Sigmoid colon (tissue), 6 donors: ENCODE measurements at regions not wholly inside any gene's neighbourhood (a gene's known extent, or its start where the extent isn't known, plus 50 kb on each side); places are given as distances from the start of the nearest gene placed in this dataset.

Experiments used
- DNase-seq: peaks from one replicate; pipeline ENCODE4 v3.0.0-alpha.2; 2019
- H3K27ac ChIP-seq, 4 donors: fragments of 200-600 bp; sonication (generic); one replicate each; pipeline ENCODE4 v1.5.1; 2016 to 2019; ENCODE audit warnings: mild to moderate bottlenecking in 1 of 4
- H3K27me3 ChIP-seq, 3 donors: fragments of 200-600 bp; sonication (generic); one replicate each; pipeline ENCODE4 v1.5.1; 2019; ENCODE audit warnings: mild to moderate bottlenecking in 1 of 3
- H3K36me3 ChIP-seq, 4 donors: fragments of 200-600 bp; sonication (generic); one replicate each; pipeline ENCODE4 v1.5.1; 2016 to 2019
- H3K4me1 ChIP-seq, 4 donors: fragments of 200-600 bp; sonication (generic); one replicate each; pipeline ENCODE4 v1.5.1; 2017 to 2019
- H3K4me3 ChIP-seq, 4 donors: fragments of 200-600 bp; sonication (generic); one replicate each; pipeline ENCODE4 v1.5.1; 2017 to 2019; ENCODE audit warnings: mild to moderate bottlenecking in 2 of 4, moderate library complexity in 1 of 4
- H3K9me3 ChIP-seq, 4 donors: fragments of 200-600 bp in 3 of 4; sonication (generic) in 3 of 4; one replicate each; pipeline versions ENCODE4 v1.5.1 to v1.6.1; 2013 to 2019
- EP300 ChIP-seq, 4 donors: sonication (generic); formaldehyde crosslinking; IDR thresholded peaks; one replicate each; pipeline ENCODE4 v1.6.1; 2017; ENCODE audit warnings: antibody characterized with exemption in 4 of 4
- POLR2A ChIP-seq, 2 donors: fragments of 450-650 bp; IDR thresholded peaks; one replicate each; pipeline ENCODE4 v1.6.1; 2016; ENCODE audit warnings: antibody characterized with exemption in 2 of 2, mild to moderate bottlenecking in 2 of 2, moderate library complexity in 2 of 2
- POLR2AphosphoS5 ChIP-seq, 4 donors: sonication (generic); formaldehyde crosslinking; IDR thresholded peaks; one replicate each; pipeline ENCODE4 v1.6.1; 2017; ENCODE audit warnings: antibody characterized with exemption in 4 of 4
- WGBS, 2 donors: extraction: QIAGEN DNeasy Blood & Tissue Kit; methylation state at CpG; one replicate each; pipeline ENCODE4 v1.1.7; 2013; 5-methylcytosine and 5-hydroxymethylcytosine counted together
- intact Hi-C: fragments of 100-400 bp; cut with DNase I; formaldehyde crosslinking; loops from one replicate; pipeline ENCODE4 v1.15.1; 2023
- TF ChIP-seq, protein P1 (sequence below), 4 experiments: fragments of 450-650 bp in 3 of 4; fragments of 200-600 bp in 1 of 4; IDR thresholded peaks; one replicate each; pipeline ENCODE4 v1.5.1; 2016 to 2019; ENCODE audit warnings: antibody characterized with exemption in 4 of 4, mild to moderate bottlenecking in 3 of 4, moderate library complexity in 2 of 4
- donor health status: healthy with polysubstance abuse.
- donor health status: healthy.

DNA sequence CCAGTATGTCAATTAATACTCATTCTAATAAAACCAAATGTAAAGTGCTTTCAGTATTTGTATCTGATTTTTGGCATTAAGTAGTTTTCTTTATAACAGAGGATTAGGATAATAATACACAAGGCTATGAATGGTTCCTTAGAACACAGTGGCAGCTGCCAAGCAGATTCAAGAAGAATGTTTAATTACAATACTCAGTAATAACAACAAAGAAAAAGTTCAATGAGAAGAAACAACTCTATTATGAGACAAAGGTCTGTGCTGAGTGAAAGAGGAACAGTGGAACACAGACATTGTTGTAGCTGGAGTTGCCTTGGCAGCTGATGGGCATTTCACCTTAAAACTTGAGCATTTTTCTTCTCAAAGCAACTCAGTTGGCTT is 502.6 kb upstream of the NR3C2 start:
- no peaks in the 10 kb centered on the region for H3K9me3 ChIP-seq
- H3K4me1 ChIP-seq = no peaks in the 10 kb centered on the region
- no peaks in the 10 kb centered on the region for H3K27me3 ChIP-seq
- H3K4me3 ChIP-seq = no peak overlapping the region
- DNase-seq = no peak
- H3K36me3 ChIP-seq = no peaks in the 10 kb centered on the region
- no peak overlapping the region for H3K27ac ChIP-seq
- no peak for TF ChIP-seq POLR2AphosphoS5 (IDR thresholded peaks at IDR 0.05)
- TF ChIP-seq POLR2A (IDR thresholded peaks at IDR 0.05) = no peak
- TF ChIP-seq EP300 (IDR thresholded peaks at IDR 0.05) = no peak
- TF ChIP-seq, protein P1, sequence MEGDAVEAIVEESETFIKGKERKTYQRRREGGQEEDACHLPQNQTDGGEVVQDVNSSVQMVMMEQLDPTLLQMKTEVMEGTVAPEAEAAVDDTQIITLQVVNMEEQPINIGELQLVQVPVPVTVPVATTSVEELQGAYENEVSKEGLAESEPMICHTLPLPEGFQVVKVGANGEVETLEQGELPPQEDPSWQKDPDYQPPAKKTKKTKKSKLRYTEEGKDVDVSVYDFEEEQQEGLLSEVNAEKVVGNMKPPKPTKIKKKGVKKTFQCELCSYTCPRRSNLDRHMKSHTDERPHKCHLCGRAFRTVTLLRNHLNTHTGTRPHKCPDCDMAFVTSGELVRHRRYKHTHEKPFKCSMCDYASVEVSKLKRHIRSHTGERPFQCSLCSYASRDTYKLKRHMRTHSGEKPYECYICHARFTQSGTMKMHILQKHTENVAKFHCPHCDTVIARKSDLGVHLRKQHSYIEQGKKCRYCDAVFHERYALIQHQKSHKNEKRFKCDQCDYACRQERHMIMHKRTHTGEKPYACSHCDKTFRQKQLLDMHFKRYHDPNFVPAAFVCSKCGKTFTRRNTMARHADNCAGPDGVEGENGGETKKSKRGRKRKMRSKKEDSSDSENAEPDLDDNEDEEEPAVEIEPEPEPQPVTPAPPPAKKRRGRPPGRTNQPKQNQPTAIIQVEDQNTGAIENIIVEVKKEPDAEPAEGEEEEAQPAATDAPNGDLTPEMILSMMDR (IDR thresholded peaks at IDR 0.05) = no peak
- intact Hi-C loops = no loop called here

DNA sequence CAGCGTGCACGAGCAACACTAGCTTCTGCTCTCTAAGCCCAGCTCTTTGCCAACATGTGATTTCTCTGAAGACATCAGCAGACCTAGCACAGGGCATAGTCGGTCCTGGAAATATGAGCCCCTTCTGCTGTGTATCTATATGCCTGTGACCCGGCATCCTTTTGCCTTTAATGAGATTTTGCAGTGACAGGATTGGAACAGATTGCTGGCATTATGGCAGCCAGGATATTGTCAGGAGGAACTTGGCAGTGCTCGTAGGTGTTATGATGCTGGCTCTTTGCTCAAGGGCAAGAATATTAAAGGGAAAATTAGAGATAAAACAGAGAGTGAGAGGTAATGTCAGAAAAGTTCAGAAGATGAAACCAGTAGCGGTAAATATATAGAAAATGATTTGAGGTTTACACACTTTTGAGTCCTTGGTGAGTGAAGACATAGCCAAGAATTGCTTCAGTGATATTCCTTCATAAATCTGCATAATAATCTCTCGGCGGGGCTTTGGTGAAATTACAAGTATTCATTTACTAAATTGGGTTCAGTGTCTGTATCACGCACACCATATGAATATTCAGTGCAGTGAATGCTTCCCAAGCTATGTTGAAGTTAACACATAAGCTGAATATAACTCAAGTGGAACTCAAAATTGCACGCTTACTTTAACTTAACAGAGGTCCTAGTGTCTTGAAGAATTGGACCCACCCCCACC is 502.1 kb upstream of the NR3C2 start:
- H3K27me3 ChIP-seq = no peaks in the 10 kb centered on the region
- no peaks in the 10 kb centered on the region for H3K9me3 ChIP-seq
- no peak for TF ChIP-seq EP300 (IDR thresholded peaks at IDR 0.05)
- no peak for TF ChIP-seq POLR2A (IDR thresholded peaks at IDR 0.05)
- no peak for TF ChIP-seq POLR2AphosphoS5 (IDR thresholded peaks at IDR 0.05)
- TF ChIP-seq, protein P1 (IDR thresholded peaks at IDR 0.05) = no peak
- no peaks in the 10 kb centered on the region for H3K36me3 ChIP-seq
- H3K27ac ChIP-seq = no peak overlapping the region
- DNase-seq = no peak
- 85 to 92% methylated on average over 10 of the region's 10 CpGs for WGBS, 2 donors
- no peak overlapping the region for H3K4me3 ChIP-seq
- intact Hi-C loops = no loop called here
- H3K4me1 ChIP-seq = no peaks in the 10 kb centered on the region

DNA sequence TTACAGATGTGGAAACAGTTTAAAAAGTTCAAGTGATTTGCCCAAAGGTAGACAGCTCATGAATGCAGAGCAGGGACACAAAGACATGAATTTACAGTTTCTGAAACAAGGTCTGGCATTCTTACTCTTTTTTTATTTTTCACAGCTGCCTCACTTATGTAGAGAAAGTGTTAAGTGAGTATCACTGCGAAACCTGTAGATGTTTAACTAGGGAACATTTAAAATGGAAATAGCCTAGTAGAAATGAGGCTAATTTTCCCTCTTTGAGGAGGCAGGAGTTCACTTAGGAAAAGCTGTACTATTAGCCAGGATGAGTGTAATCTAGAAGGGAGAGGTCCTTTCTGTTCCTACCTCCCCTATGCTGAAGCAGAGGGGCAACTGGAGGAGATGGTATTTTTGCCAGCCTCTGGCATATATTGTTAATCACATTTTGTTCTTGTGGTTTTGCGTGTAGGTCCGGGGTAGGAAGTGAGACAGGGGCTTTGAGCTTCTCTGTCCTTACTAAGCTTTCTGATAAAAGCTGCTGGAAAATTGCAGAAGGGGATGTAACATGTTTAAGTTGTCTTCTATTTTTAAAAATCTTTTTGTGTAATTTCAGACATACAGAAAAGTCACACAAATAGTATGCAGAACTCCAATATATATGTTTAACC is 492.8 kb upstream of the NR3C2 start:
- no peak overlapping the region for H3K27ac ChIP-seq
- no peak for DNase-seq
- no peaks in the 10 kb centered on the region for H3K27me3 ChIP-seq
- no peak overlapping the region for H3K4me3 ChIP-seq
- H3K36me3 ChIP-seq = no peaks in the 10 kb centered on the region
- WGBS, 2 donors = 30 to 50% methylated on average over 3 of the region's 3 CpGs
- no peaks in the 10 kb centered on the region for H3K4me1 ChIP-seq
- TF ChIP-seq, protein P1 (IDR thresholded peaks at IDR 0.05) = no peak
- TF ChIP-seq POLR2AphosphoS5 (IDR thresholded peaks at IDR 0.05) (no peak), EP300 (IDR thresholded peaks at IDR 0.05) (no peak), POLR2A (IDR thresholded peaks at IDR 0.05) (no peak)
- intact Hi-C loops = no loop called here
- no peaks in the 10 kb centered on the region for H3K9me3 ChIP-seq

DNA sequence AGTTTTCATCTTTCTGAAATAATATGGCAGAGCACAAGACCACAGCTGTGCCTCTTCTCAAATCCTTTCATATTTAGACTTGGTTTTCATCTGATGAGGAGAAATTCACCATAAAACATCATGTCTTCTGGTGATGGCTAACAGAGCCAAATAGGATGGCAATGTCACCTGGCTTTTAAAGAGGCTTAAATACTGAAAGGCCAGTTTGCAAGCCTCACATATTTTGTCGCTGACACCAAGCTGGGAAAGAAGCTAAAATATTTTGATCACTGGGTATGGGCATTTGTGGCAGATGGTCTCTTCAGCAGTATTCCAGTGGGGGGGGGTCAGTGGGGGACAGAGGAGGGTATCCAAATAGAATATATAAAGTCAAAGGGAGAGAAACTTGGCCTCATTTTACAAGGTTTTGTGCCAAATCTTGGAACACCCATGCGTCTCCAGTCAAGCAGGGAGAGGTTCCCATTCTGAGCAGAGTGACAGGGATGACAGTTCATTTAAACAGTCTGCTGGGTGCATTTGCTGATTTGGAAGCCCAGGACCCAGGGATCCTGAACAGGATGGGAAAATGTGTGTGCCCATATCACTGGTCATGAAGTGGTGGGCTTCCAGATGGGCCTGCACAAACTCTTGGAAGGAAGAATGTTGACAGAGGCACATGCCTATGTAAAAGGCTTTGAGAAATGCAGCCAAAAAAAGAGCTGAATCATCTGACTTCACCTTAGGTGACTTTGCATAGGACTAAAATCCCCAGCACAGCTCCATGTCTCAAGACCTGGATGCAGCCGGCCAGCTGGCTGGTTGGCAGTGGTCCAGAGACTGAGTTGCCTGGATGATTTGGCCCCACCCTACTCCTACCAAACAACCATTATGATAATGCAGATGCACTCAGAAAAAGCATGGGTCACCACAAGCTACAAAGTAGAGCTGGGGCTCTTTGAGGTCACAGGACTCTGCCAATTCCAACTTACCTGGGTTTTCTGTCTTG is 484.4 kb upstream of the NR3C2 start:
- 66 to 72% methylated on average over 3 of the region's 3 CpGs for WGBS, 2 donors
- DNase-seq = no peak
- H3K9me3 ChIP-seq = no peaks in the 10 kb centered on the region

More for the DNA sequence above, 484.4 kb upstream of the NR3C2 start:
- intact Hi-C loops = no loop called here
- Histone ChIP-seq H3K27me3 (no peaks in the 10 kb centered on the region), H3K4me1 (peaks cover 0 to 33% (median 10%) of the 10 kb centered on the region in 4 donors), H3K36me3 (no peaks in the 10 kb centered on the region), H3K4me3 (no peak overlapping the region), H3K27ac (no peak overlapping the region)
- TF ChIP-seq POLR2AphosphoS5 (IDR thresholded peaks at IDR 0.05) (no peak), EP300 (IDR thresholded peaks at IDR 0.05) (no peak), POLR2A (IDR thresholded peaks at IDR 0.05) (no peak)
- TF ChIP-seq, protein P1 (IDR thresholded peaks at IDR 0.05) = no peak
